ENCODE measurements at regions not wholly inside any gene's neighbourhood (a gene's known extent, or its start where the extent isn't known, plus 50 kb on each side); places are given as distances from the start of the nearest gene placed in this dataset.
"Not testable (repeated sequence)": the region's sequence is repeated elsewhere in the genome, so short reads cannot be mapped to it uniquely, and the experiment has no call there.

GRCh38 chr9:73855206-73855605 is 641.9 kb upstream of the RORB start:
- no peak for DNase-seq (ENCODE audit: low read depth in 2 of 2)

- DNase-seq (ENCODE audit: low read depth in 2 of 2): no peak
Measured at GRCh38 chr9:73863924-73864323, 633.2 kb upstream of the RORB start.

- no peak for DNase-seq (ENCODE audit: low read depth in 2 of 2)
Measured at GRCh38 chr9:73866451-73866850, 630.7 kb upstream of the RORB start.

- DNase-seq (ENCODE audit: low read depth in 2 of 2): peak; percentile 0 to 5
Measured at GRCh38 chr9:73869264-73869663, 627.9 kb upstream of the RORB start.

DNA sequence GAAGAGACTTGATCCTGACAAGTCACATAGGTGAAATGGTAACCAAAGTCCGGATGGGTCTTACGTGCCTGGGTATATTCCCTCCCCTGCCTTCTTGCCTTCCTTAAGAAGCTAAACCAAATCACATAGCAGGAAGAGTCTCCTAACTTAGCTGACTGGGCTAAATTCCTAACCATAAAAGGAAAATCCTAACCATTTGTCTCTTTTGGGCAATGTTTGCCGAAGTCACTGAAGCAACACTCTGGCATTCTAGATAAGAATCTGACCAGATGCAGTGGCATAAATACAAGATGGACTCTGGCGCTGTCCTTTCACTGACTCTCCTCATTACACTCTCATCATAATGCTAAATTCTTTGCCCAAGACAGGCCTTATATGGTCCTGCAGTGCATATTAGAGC is 625.5 kb upstream of the RORB start:
- no peak for DNase-seq (ENCODE audit: low read depth in 2 of 2)

GRCh38 chr9:73872701-73873100 is 624.4 kb upstream of the RORB start:
- DNase-seq (ENCODE audit: low read depth in 2 of 2): no peak

DNA sequence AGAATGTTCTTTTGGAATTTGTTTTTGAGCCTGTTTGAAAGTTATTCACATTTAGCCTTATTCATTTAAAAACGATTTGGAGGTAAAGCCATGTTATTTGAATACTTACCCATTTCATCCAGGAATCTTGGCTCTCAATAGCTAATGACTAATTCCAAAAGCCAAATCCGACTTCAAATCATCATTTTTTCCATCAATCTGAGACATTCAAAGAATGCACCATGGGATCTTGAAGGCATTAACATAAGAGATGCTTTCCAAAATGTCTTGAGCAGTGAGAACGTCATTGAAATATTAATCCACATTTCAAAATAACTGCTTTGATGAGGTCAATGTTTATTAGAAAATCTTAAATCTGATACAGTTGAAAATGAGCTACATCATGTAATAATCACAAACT is 617.0 kb upstream of the RORB start:
- DNase-seq (ENCODE audit: low read depth in 2 of 2): no peak

DNA sequence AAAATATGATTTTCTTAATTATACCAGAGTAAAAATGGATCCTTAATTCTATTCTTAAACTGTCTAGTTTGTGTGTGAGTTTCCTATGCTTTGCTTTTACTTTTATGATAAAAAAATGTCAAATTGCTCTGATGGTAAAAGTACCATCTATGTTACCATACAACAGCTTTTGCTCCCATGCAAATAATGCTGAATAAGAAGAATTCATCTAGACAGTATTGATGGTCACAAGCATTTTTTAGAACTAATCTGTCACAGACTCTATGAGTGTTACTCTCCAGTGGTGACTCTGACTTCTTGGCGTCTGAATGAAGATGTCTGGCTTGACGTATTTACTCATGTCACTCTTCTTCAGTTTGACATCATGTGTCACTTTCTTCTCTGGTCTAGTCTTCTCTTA is 608.1 kb upstream of the RORB start:
- no peak for DNase-seq (ENCODE audit: low read depth in 2 of 2)

DNA sequence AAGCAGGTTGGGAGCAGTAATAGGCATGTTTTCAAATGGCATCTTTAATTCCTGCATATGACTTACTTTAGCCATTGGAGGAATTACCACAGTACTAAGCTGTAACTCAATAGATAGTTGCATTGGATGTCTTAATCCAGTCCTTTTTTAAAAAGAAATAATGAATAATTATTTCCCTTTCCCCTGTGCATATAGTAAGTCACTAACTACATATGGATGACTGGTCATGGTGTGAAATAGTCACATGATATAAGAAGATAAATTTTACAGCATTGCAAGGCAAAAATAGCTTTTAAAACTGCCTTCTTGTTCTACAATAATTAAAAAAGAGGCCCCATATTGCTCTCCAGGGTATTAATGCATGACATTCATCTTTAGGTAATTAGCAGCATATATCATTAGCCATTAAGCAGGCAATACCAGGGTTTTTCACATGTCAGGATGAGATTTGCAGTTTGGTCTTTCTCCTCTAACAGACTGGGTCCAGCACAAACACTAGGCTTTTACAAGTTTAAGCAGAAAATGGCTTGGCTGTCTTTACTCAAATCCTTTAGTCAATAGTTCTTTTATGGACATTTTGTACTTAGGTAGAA is 606.4 kb upstream of the RORB start:
- DNase-seq (ENCODE audit: low read depth in 2 of 2): no peak

DNA sequence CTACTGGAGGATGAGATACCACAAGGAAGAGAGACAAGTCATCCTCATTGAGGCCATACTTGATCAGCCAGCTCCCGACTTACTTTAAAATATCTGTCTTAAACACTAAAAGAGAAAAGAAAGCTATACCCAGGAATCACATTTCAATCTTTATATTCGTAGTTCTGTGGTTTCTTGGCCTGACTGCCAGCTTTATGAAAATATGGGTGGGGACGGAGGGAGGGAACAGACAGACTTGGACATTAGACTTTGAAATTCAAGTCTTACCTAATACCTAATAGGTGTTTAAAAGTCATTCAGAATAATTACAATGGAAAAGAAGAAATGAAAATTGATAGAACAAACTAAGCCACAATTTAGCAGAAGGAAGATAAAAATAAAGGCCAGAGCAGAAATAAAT is 604.8 kb upstream of the RORB start:
- DNase-seq (ENCODE audit: low read depth in 2 of 2): no peak

DNA sequence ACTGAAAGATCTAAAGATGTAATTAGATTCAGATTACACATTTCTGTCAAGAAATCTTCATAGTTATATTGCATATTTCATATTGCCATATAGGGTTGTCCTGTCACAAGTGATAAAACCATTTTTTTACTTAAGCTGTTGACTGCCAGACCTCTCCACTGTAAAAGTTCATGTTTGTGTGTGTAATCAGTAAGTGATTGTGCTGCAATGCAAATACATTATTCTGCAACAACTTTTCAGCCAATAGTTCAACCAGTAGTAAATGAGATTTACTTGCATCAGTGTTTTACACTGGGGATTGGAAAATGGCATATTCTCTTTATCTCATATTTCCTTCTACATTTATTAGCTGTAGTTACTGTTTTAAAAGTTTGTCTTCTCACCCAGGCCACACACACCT is 603.9 kb upstream of the RORB start:
- no peak for DNase-seq (ENCODE audit: low read depth in 2 of 2)

- DNase-seq (ENCODE audit: low read depth in 2 of 2): no peak
Measured at GRCh38 chr9:73896061-73896460, 601.1 kb upstream of the RORB start.

- DNase-seq (ENCODE audit: low read depth in 2 of 2): no peak
Measured at GRCh38 chr9:73906671-73907070, 590.5 kb upstream of the RORB start.

DNA sequence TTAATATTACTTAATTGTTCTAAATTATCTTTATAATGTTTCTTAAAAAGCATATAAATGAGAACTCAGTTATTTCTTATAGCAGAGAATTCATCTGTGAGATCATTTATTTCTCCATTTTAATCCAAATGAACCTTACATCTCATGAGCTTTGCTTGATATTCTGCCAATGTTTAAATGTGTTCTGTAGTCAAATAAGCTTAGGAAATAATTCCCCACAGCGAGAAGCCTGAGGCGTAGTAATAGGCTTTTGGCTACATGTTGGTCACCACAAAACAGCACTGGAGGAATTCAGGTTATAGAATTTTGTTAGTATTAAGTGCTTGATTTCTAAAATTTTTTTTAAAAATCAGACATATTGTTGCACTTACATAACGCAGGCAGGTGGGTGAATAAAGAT is 585.3 kb upstream of the RORB start:
- DNase-seq (ENCODE audit: low read depth in 2 of 2): no peak

- DNase-seq (ENCODE audit: low read depth in 2 of 2): no peak
Measured at GRCh38 chr9:73916016-73916673, 581.0 kb upstream of the RORB start.

- no peak for DNase-seq (ENCODE audit: low read depth in 2 of 2)
Measured at GRCh38 chr9:73919712-73920111, 577.4 kb upstream of the RORB start.

DNA sequence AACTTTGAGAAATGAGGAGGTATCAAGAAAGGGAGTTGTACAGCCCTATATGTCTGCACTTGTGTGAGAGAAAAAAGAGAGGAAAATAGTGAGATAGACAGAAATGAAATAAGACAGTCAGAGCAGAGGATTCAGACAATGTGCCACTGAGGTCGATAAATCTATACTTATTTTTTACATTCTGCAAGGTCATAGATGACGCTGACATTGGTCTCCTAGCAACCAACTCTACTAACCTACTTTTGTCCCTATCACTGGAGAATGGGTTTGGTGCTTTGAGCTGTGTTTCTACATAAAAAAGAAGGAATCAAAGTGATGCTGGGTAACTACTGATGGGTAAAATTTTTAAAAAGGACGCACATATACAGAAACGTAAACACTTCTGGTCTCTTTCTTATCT is 573.3 kb upstream of the RORB start:
- no peak for DNase-seq (ENCODE audit: low read depth in 2 of 2)

GRCh38 chr9:73951147-73951546 is 546.0 kb upstream of the RORB start:
- DNase-seq (ENCODE audit: low read depth in 2 of 2): no peak

- DNase-seq (ENCODE audit: low read depth in 2 of 2): no peak
Measured at GRCh38 chr9:73962792-73963191, 534.3 kb upstream of the RORB start.

DNA sequence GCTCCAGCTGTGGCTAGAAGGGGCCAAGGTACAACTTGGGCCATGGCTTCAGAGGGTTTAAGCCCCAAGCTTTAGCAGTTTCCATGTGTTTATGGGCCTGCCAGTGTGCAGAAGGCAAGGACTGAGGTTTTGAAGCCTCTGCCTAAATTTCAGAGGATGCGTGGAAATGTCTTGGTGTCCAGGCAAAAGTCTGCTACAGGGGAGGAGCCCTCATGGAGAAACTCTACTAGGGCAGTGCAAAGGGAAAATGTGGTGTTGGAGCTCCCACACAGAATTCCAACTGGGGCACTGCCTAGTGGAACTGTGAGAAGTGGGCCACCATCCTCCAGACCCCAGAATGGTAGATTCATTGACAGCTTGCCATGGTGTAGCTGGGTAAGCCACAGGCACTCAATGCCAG is 527.2 kb upstream of the RORB start:
- no peak for DNase-seq (ENCODE audit: low read depth in 2 of 2)

GRCh38 chr9:73976424-73976823 is 520.7 kb upstream of the RORB start:
- not testable (repeated sequence) for DNase-seq (ENCODE audit: low read depth in 2 of 2)

DNA sequence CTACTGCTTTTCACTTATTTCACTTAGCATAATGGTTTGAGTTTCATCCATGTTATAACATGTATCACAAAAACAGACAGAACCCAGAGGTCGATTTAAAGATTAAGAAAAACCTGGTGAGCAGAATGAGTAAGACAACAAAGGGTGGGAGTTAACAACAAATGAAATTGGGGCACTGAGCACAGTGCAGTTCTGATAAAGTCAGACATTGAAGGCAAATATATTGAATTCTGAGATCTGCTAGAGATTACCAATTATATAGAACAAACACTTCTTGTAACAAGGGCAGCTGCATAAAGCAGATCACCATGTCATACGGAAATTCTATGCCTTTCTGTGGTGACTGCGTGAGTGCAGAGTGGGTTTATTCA is 517.3 kb upstream of the RORB start:
- DNase-seq (ENCODE audit: low read depth in 2 of 2): no peak

GRCh38 chr9:73980754-73981153 is 516.4 kb upstream of the RORB start:
- no peak for DNase-seq (ENCODE audit: low read depth in 2 of 2)

- DNase-seq (ENCODE audit: low read depth in 2 of 2): no peak
Measured at GRCh38 chr9:73981405-73981804, 515.7 kb upstream of the RORB start.

Data from stimulated activated CD8-positive, alpha-beta memory T cell treated with anti-CD3 and anti-CD28 coated beads, Interleukin-15, amount 100 ng/mL, for 4 hours (primary cell).